ENCODE measurements at regions not wholly inside any gene's neighbourhood (a gene's known extent, or its start where the extent isn't known, plus 50 kb on each side); places are given as distances from the start of the nearest gene placed in this dataset.
"Not testable (repeated sequence)": the region's sequence is repeated elsewhere in the genome, so short reads cannot be mapped to it uniquely, and the experiment has no call there.

DNA sequence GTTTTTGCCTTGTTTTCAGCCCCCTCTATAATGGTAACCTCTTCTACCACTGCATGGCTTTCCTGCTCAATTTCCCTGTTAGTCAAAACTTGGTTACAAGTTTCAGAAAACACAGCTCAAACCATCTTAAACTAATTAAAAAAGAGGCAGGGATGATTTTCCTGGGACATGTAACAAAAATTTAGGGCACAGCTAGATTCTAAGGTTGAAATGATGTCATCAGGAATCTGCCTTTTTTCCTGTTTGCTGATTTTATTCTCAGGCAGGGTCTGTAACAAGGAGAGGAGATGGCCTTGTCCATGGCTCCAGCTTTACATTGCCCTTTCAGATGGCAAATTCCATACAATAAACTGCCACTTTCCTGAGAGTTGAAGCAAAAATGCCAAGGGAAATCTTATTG is 157.9 kb upstream of the CREB1 start:
- H3K27me3 ChIP-seq: no peaks in the 10 kb centered on the region
- no peak overlapping the region for H3K27ac ChIP-seq
- intact Hi-C loops (cut with DNase I): no loop called here
- H3K36me3 ChIP-seq: no peaks in the 10 kb centered on the region
- no peaks in the 10 kb centered on the region for H3K9me3 ChIP-seq
- TF ChIP-seq POLR2A (IDR thresholded peaks at IDR 0.05): no peak
- TF ChIP-seq EP300 (IDR thresholded peaks at IDR 0.05): no peak
- TF ChIP-seq CTCF (IDR thresholded peaks at IDR 0.05): no peak
- H3K4me1 ChIP-seq (ENCODE audit: insufficient read depth): no peaks in the 10 kb centered on the region
- DNase-seq: no peak
- H3K4me3 ChIP-seq: no peak overlapping the region

DNA sequence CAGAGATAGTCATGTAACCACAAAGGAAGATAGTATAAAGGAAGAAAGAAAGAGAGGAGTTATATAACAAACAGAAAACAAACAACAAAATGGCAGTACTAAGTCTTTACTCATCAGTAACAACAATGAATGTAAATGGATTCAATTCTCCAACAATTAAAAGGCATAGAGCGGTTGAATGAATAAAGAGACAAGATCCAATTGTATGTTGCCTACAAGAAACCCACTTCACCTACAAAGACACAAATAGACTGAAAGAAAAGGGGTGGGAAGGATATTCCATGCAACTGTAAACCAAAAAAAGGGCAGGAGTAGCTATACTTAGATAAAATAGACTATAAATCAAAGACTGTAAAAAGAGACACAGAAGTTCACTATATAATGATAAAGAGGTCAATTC is 157.3 kb upstream of the CREB1 start:
- Histone ChIP-seq H3K9me3 (no peaks in the 10 kb centered on the region), H3K27ac (no peak overlapping the region), H3K4me1 (ENCODE audit: insufficient read depth) (no peaks in the 10 kb centered on the region), H3K27me3 (no peaks in the 10 kb centered on the region), H3K4me3 (no peak overlapping the region), H3K36me3 (no peaks in the 10 kb centered on the region)
- WGBS, 3 donors: 81 to 94% (median 93%) methylated on average over 1 of the region's 1 CpG
- DNase-seq: no peak
- intact Hi-C loops (cut with DNase I): no loop called here
- no peak for TF ChIP-seq POLR2A (IDR thresholded peaks at IDR 0.05)
- no peak for TF ChIP-seq CTCF (IDR thresholded peaks at IDR 0.05)
- no peak for TF ChIP-seq EP300 (IDR thresholded peaks at IDR 0.05)

DNA sequence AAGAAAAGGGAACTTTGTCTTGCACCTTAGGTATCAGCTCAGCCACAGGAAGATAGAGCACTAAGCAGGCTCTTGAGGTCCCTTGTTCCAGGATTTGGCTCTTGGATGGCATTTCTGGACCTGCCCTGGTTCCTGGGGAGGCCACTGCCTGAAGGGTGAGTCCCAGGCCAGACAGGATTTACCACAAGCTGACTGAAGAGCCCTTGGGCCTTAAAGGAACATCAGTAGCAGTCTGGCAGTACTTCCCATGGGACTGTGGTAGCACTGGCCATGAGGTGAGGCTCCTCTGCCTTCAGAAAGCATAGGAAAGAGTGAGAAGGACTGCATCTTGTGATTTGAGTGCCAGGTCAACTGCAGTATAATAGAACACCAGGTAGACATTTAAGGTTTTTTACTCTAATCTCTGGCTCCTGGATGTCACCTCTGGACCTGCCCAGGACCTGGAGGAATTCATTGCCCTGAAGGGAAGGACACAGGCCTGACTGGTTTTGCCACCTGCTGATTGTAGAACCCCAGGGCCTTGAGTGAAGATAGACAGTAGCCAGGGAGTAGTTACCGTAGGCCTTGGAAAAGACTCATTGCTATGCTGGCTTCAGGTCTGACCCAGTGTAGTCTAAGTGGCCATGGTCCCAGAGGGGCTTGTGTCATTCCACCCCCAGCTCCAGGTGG is 154.4 kb upstream of the CREB1 start:
- DNase-seq: no peak
- Histone ChIP-seq H3K27ac (no peak overlapping the region), H3K4me3 (no peak overlapping the region), H3K27me3 (no peaks in the 10 kb centered on the region), H3K36me3 (no peaks in the 10 kb centered on the region), H3K9me3 (no peaks in the 10 kb centered on the region), H3K4me1 (ENCODE audit: insufficient read depth) (no peaks in the 10 kb centered on the region)
- WGBS, 3 donors: 90 to 95% (median 94%) methylated on average over 1 of the region's 1 CpG
- TF ChIP-seq EP300 (IDR thresholded peaks at IDR 0.05) (no peak), POLR2A (IDR thresholded peaks at IDR 0.05) (no peak), CTCF (IDR thresholded peaks at IDR 0.05) (no peak)
- intact Hi-C loops (cut with DNase I): no loop called here

GRCh38 chr2:207378620-207379019 is 151.1 kb upstream of the CREB1 start:
- H3K36me3 ChIP-seq; DNase-seq; H3K27ac ChIP-seq; H3K9me3 ChIP-seq; intact Hi-C loops (cut with DNase I); H3K4me1 ChIP-seq (ENCODE audit: insufficient read depth); H3K27me3 ChIP-seq; H3K4me3 ChIP-seq: not testable (repeated sequence)
- 90 to 96% (median 92%) methylated on average over 2 of the region's 2 CpGs for WGBS, 3 donors

GRCh38 chr2:207385076-207385475 is 144.7 kb upstream of the CREB1 start:
- Histone ChIP-seq H3K36me3 (no peaks in the 10 kb centered on the region), H3K4me1 (ENCODE audit: insufficient read depth) (no peaks in the 10 kb centered on the region), H3K4me3 (no peak overlapping the region), H3K27me3 (no peaks in the 10 kb centered on the region), H3K9me3 (no peaks in the 10 kb centered on the region), H3K27ac (no peak overlapping the region)
- no peak for TF ChIP-seq CTCF (IDR thresholded peaks at IDR 0.05)
- no peak for TF ChIP-seq POLR2A (IDR thresholded peaks at IDR 0.05)
- TF ChIP-seq EP300 (IDR thresholded peaks at IDR 0.05): no peak
- DNase-seq: no peak
- 79 to 83% (median 81%) methylated on average over 1 of the region's 1 CpG for WGBS, 3 donors
- intact Hi-C loops (cut with DNase I): no loop called here

Measured in ovary (tissue), 7 donors.